GM18867 (cell line): ENCODE measurements at regions not wholly inside any gene's neighbourhood (a gene's known extent, or its start where the extent isn't known, plus 50 kb on each side); places are given as distances from the start of the nearest gene placed in this dataset.
"Not testable (repeated sequence)": the region's sequence is repeated elsewhere in the genome, so short reads cannot be mapped to it uniquely, and the experiment has no call there.

ENCODE experiments used
- ATAC-seq: cut with Tn5 transposase; IDR thresholded peaks from one replicate; pipeline ENCODE4 v1.9.1; 2021; ENCODE audit warnings: mild to moderate bottlenecking, moderate library complexity; ENCODE audit not compliant: unreplicated experiment

- no peak for ATAC-seq
Observed at GRCh38 chr13:83019986-83020385, 862.3 kb downstream of the SLITRK1 start.

GRCh38 chr13:83009987-83010386, 872.3 kb downstream of the SLITRK1 start:
- no peak for ATAC-seq

- no peak for ATAC-seq
Observed at GRCh38 chr13:83008212-83008929, 873.9 kb downstream of the SLITRK1 start.

- no peak for ATAC-seq
Observed at GRCh38 chr13:83007226-83007625, 875.0 kb downstream of the SLITRK1 start.

GRCh38 chr13:83003185-83003584, 879.1 kb downstream of the SLITRK1 start:
- no peak for ATAC-seq

- ATAC-seq, result no peak
Observed at GRCh38 chr13:82993417-82993816, 888.9 kb downstream of the SLITRK1 start.

- no peak for ATAC-seq
Observed at GRCh38 chr13:82976499-82976898, 905.8 kb downstream of the SLITRK1 start.

GRCh38 chr13:82963226-82964099, 918.8 kb downstream of the SLITRK1 start:
- ATAC-seq, result no peak

- ATAC-seq, result no peak
Observed at GRCh38 chr13:82962397-82962796, 919.9 kb downstream of the SLITRK1 start.

- ATAC-seq, result no peak
Observed at GRCh38 chr13:82961757-82962156, 920.5 kb downstream of the SLITRK1 start.

GRCh38 chr13:82952336-82952735, 929.9 kb downstream of the SLITRK1 start:
- ATAC-seq, result not testable (repeated sequence)

- no peak for ATAC-seq
Observed at GRCh38 chr13:82947683-82948082, 934.6 kb downstream of the SLITRK1 start.

- no peak for ATAC-seq
Observed at GRCh38 chr13:82947191-82947621, 935.1 kb downstream of the SLITRK1 start.

GRCh38 chr13:82938644-82939043, 943.6 kb downstream of the SLITRK1 start:
- no peak for ATAC-seq

GRCh38 chr13:82934000-82934399, 948.3 kb downstream of the SLITRK1 start:
- no peak for ATAC-seq

- ATAC-seq, result no peak
Observed at GRCh38 chr13:82925114-82925513, 957.2 kb downstream of the SLITRK1 start.

- no peak for ATAC-seq
Observed at GRCh38 chr13:82917984-82918383, 964.3 kb downstream of the SLITRK1 start.

GRCh38 chr13:82912564-82912963, 969.7 kb downstream of the SLITRK1 start:
- ATAC-seq, result no peak

- no peak for ATAC-seq
Observed at GRCh38 chr13:82905071-82905470, 977.2 kb downstream of the SLITRK1 start.

GRCh38 chr13:82900453-82900852, 981.8 kb downstream of the SLITRK1 start:
- no peak for ATAC-seq

GRCh38 chr13:82898586-82898985, 983.7 kb downstream of the SLITRK1 start:
- ATAC-seq, result no peak

GRCh38 chr13:82879921-82880320, 1002.4 kb downstream of the SLITRK1 start:
- no peak for ATAC-seq
